Adrenal gland (tissue), 9 donors: ENCODE measurements at regions not wholly inside any gene's neighbourhood (a gene's known extent, or its start where the extent isn't known, plus 50 kb on each side); places are given as distances from the start of the nearest gene placed in this dataset.
"Not testable (repeated sequence)": the region's sequence is repeated elsewhere in the genome, so short reads cannot be mapped to it uniquely, and the experiment has no call there.

ENCODE experiments used
- DNase-seq, 7 donors: peaks; one replicate each; pipeline ENCODE4 v3.0.0-alpha.2; 2019 to 2020
- H3K27ac ChIP-seq, 5 donors: fragments of 200-600 bp; sonication (generic) in 4 of 5; 1 replicate in 3 of 5; 2 replicates in 2 of 5; pipeline versions ENCODE4 v1.5.1 to v1.8.0; 2016 to 2020; ENCODE audit warnings: mild to moderate bottlenecking in 1 of 5
- H3K27me3 ChIP-seq: fragments of 200-600 bp; 2 replicates; pipeline ENCODE4 v1.8.0; 2021
- H3K36me3 ChIP-seq, 2 donors: fragments of 200-600 bp; replicated peaks in 1 of 2; 1 replicate in 1 of 2; 2 replicates in 1 of 2; pipeline versions ENCODE4 v1.5.1 to v1.8.0; 2018 to 2022
- H3K4me1 ChIP-seq, 2 donors: fragments of 200-600 bp; replicated peaks in 1 of 2; 1 replicate in 1 of 2; 2 replicates in 1 of 2; pipeline versions ENCODE4 v1.5.1 to v1.8.0; 2018 to 2021
- H3K4me3 ChIP-seq, 4 donors: fragments of 200-600 bp; sonication (generic) in 3 of 4; one replicate each; pipeline ENCODE4 v1.5.1; 2016 to 2018
- H3K9me3 ChIP-seq, 3 donors: fragments of 200-600 bp; sonication (generic) in 1 of 3; replicated peaks in 1 of 3; 1 replicate in 2 of 3; 2 replicates in 1 of 3; pipeline versions ENCODE4 v1.5.1 to v1.8.0; 2016 to 2021
- CTCF ChIP-seq, 6 experiments: fragments of 450-650 bp in 4 of 6; fragments of 200-600 bp in 2 of 6; sonication (generic) in 1 of 6; IDR thresholded peaks; 1 replicate in 5 of 6; 2 replicates in 1 of 6; pipeline versions ENCODE4 v1.5.1 to v1.8.0; 2016 to 2021; ENCODE audit warnings: antibody characterized with exemption in 6 of 6, mild to moderate bottlenecking in 2 of 6, moderate library complexity in 1 of 6
- POLR2A ChIP-seq, 2 donors: fragments of 450-650 bp; IDR thresholded peaks; one replicate each; pipeline ENCODE4 v1.6.1; 2017; ENCODE audit warnings: antibody characterized with exemption in 2 of 2, mild to moderate bottlenecking in 2 of 2, moderate library complexity in 1 of 2
- WGBS, 4 donors: extraction: QIAGEN DNeasy Blood & Tissue Kit in 2 of 4; methylation state at CpG; one replicate each; pipeline versions ENCODE4 v1.1.5 to v1.1.7; 2013 to 2017; 5-methylcytosine and 5-hydroxymethylcytosine counted together
- intact Hi-C, 2 donors: fragments of 100-400 bp; cut with DNase I; formaldehyde crosslinking; loops; one replicate each; pipeline versions ENCODE4 v1.14.1 to v1.15.0; 2022 to 2023
- donor health status: healthy with polysubstance abuse.
- donor health status: Bipolar disorder and iron deficiency.
- donor health status: DM: yes; HTN: yes; CAD: no.
- donor health status: DM: no; HTN: no; CAD: no.
- donor health status: DM: no; HTN: no; CAD: no.

- intact Hi-C loops = no loop called here
Measured at GRCh38 chr18:5021558-5021957, 175.5 kb downstream of the AKAIN1 start.

GRCh38 chr18:5015213-5015612, 181.8 kb downstream of the AKAIN1 start:
- TF ChIP-seq CTCF (IDR thresholded peaks at IDR 0.05) = no peak
- no peak for TF ChIP-seq POLR2A (IDR thresholded peaks at IDR 0.05)
- no peaks in the 10 kb centered on the region for H3K9me3 ChIP-seq
- no peaks in the 10 kb centered on the region for H3K27me3 ChIP-seq
- H3K4me3 ChIP-seq = no peak overlapping the region
- no peaks in the 10 kb centered on the region for H3K36me3 ChIP-seq
- WGBS, 4 donors = 63 to 72% (median 69%) methylated on average over 4 of the region's 4 CpGs
- no peak overlapping the region for H3K27ac ChIP-seq
- H3K4me1 ChIP-seq = no peaks in the 10 kb centered on the region
- no peak for DNase-seq
- intact Hi-C loops = no loop called here

More at GRCh38 chr18:5021558-5021957, 175.5 kb downstream of the AKAIN1 start:
- H3K36me3 ChIP-seq = no peaks in the 10 kb centered on the region
- H3K9me3 ChIP-seq = no peaks in the 10 kb centered on the region
- TF ChIP-seq CTCF (IDR thresholded peaks at IDR 0.05) = no peak
- TF ChIP-seq POLR2A (IDR thresholded peaks at IDR 0.05) = no peak
- no peak overlapping the region for H3K4me3 ChIP-seq
- no peak for DNase-seq
- no peak overlapping the region for H3K27ac ChIP-seq
- no peaks in the 10 kb centered on the region for H3K27me3 ChIP-seq
- no peaks in the 10 kb centered on the region for H3K4me1 ChIP-seq

DNA sequence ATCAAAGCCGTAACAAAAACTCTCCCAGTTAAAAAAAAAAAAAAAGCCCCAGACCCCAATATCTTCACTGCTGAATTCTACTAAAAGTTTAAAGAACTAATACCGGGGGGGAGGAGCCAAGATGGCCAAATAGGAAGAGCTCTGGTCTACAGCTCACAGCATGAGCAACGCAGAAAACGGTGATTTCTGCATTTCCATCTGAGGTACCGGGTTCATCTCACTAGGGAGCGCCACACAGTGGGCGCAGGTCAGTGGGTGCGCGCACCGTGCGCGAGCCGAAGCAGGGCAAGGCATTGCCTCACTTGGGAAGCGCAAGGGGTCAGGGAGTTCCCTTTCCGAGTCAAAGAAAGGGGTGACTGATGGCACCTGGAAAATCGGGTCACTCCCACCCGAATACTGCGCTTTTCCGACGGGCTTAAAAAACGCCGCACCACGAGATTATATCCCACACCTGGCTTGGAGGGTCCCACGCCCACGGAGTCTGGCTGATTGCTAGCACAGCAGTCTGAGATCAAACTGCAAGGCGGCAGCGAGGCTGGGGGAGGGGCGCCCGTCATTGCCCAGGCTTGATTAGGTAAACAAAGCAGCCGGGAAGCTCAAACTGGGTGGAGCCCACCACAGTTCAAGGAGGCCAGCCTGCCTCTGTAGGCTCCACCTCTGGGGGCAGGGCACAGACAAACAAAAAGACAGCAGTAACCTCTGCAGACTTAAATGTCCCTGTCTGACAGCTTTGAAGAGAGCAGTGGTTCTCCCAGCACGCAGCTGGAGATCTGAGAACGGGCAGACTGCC, 192.8 kb downstream of the AKAIN1 start:
- H3K4me3 ChIP-seq, intact Hi-C loops, H3K27me3 ChIP-seq, H3K9me3 ChIP-seq, H3K4me1 ChIP-seq, H3K27ac ChIP-seq, H3K36me3 ChIP-seq, DNase-seq: not testable (repeated sequence)
- 14 to 31% (median 15%) methylated on average over 9 to 30 of the region's 32 CpGs for WGBS, 4 donors

GRCh38 chr18:4994710-4995109, 202.3 kb downstream of the AKAIN1 start:
- Histone ChIP-seq H3K36me3 (no peaks in the 10 kb centered on the region), H3K9me3 (no peaks in the 10 kb centered on the region), H3K27ac (no peak overlapping the region), H3K27me3 (no peaks in the 10 kb centered on the region), H3K4me1 (no peaks in the 10 kb centered on the region), H3K4me3 (no peak overlapping the region)
- intact Hi-C loops = no loop called here
- WGBS, 4 donors = 78 to 85% (median 79%) methylated on average over 3 of the region's 3 CpGs
- no peak for TF ChIP-seq CTCF (IDR thresholded peaks at IDR 0.05)
- no peak for TF ChIP-seq POLR2A (IDR thresholded peaks at IDR 0.05)
- DNase-seq = no peak
